Thoracic aorta (tissue), 2 donors: ENCODE measurements at regions not wholly inside any gene's neighbourhood (a gene's known extent, or its start where the extent isn't known, plus 50 kb on each side); places are given as distances from the start of the nearest gene placed in this dataset.

Source experiments
- ATAC-seq: fragments of 150-250 bp; one replicate; pipeline ENCODE4 v1.8.0; 2017; ENCODE audit warnings: low read depth; ENCODE audit not compliant: insufficient number of reproducible peaks, low FRiP score
- DNase-seq: peaks from one replicate; pipeline ENCODE4 v3.0.0-alpha.2; 2020; ENCODE audit warnings: low spot score
- H3K27ac ChIP-seq, 2 donors: fragments of 200-600 bp; sonication (generic); 1 replicate in 1 of 2; 2 replicates in 1 of 2; pipeline ENCODE4 v1.5.1; 2016; ENCODE audit warnings: mild to moderate bottlenecking in 2 of 2, moderate library complexity in 2 of 2
- H3K27me3 ChIP-seq: fragments of 200-600 bp; sonication (generic); replicated peaks from 2 replicates; pipeline ENCODE4 v1.6.0; 2016; ENCODE audit warnings: mild to moderate bottlenecking; ENCODE audit not compliant: insufficient read depth
- H3K36me3 ChIP-seq: fragments of 200-600 bp; sonication (generic); one replicate; pipeline ENCODE4 v1.5.1; 2016
- H3K4me1 ChIP-seq, 2 donors: fragments of 200-600 bp; sonication (generic); 1 replicate in 1 of 2; 2 replicates in 1 of 2; pipeline versions ENCODE4 v1.5.1 to v1.6.0; 2016; ENCODE audit warnings: low read depth in 2 of 2, mild to moderate bottlenecking in 1 of 2; ENCODE audit not compliant: control insufficient read depth in 1 of 2
- H3K4me3 ChIP-seq: fragments of 200-600 bp; sonication (generic); 2 replicates; pipeline ENCODE4 v1.5.1; 2016; ENCODE audit warnings: mild to moderate bottlenecking
- H3K9me3 ChIP-seq: fragments of 200-600 bp; sonication (generic); 2 replicates; pipeline ENCODE4 v1.5.1; 2016
- CTCF ChIP-seq: fragments of 200-600 bp; sonication (generic); IDR thresholded peaks from one replicate; pipeline ENCODE4 v1.5.1; 2019; ENCODE audit warnings: antibody characterized with exemption

GRCh38 chr7:53638517-53638916, 603.1 kb downstream of the POM121L12 start:
- Histone ChIP-seq H3K27me3 (no peaks in the 10 kb centered on the region), H3K36me3 (no peaks in the 10 kb centered on the region), H3K4me3 (no peak overlapping the region), H3K9me3 (peaks cover 4% of the 10 kb centered on the region), H3K27ac (no peak overlapping the region), H3K4me1 (no peaks in the 10 kb centered on the region)
- TF ChIP-seq CTCF = no peak
- DNase-seq (no peak), ATAC-seq (no peak)

- DNase-seq (no peak), ATAC-seq (no peak)
- H3K4me1 ChIP-seq = no peaks in the 10 kb centered on the region
- H3K9me3 ChIP-seq = peaks cover 4% of the 10 kb centered on the region
- H3K36me3 ChIP-seq = no peaks in the 10 kb centered on the region
- TF ChIP-seq CTCF = no peak
- H3K27ac ChIP-seq = no peak overlapping the region
- no peaks in the 10 kb centered on the region for H3K27me3 ChIP-seq
- H3K4me3 ChIP-seq = no peak overlapping the region
Observed at GRCh38 chr7:53641091-53641490, 605.7 kb downstream of the POM121L12 start.

GRCh38 chr7:53642361-53642760, 606.9 kb downstream of the POM121L12 start:
- H3K4me3 ChIP-seq = no peak overlapping the region
- ATAC-seq = no peak
- H3K36me3 ChIP-seq = no peaks in the 10 kb centered on the region
- H3K4me1 ChIP-seq = no peaks in the 10 kb centered on the region
- no peaks in the 10 kb centered on the region for H3K9me3 ChIP-seq
- DNase-seq = no peak
- no peak for TF ChIP-seq CTCF
- no peak overlapping the region for H3K27ac ChIP-seq
- H3K27me3 ChIP-seq = no peaks in the 10 kb centered on the region

GRCh38 chr7:53642866-53643265, 607.4 kb downstream of the POM121L12 start:
- ATAC-seq (no peak), DNase-seq (no peak)
- H3K36me3 ChIP-seq = no peaks in the 10 kb centered on the region
- H3K27ac ChIP-seq = no peak overlapping the region
- no peaks in the 10 kb centered on the region for H3K27me3 ChIP-seq
- H3K4me3 ChIP-seq = no peak overlapping the region
- H3K9me3 ChIP-seq = no peaks in the 10 kb centered on the region
- no peaks in the 10 kb centered on the region for H3K4me1 ChIP-seq
- TF ChIP-seq CTCF = no peak

- no peak overlapping the region for H3K4me3 ChIP-seq
- DNase-seq (no peak), ATAC-seq (no peak)
Observed at GRCh38 chr7:53656881-53657280, 621.4 kb downstream of the POM121L12 start.

More at GRCh38 chr7:53656881-53657280, 621.4 kb downstream of the POM121L12 start:
- TF ChIP-seq CTCF = no peak
- Histone ChIP-seq H3K4me1 (no peaks in the 10 kb centered on the region), H3K27ac (no peak overlapping the region), H3K36me3 (no peaks in the 10 kb centered on the region), H3K9me3 (no peaks in the 10 kb centered on the region), H3K27me3 (no peaks in the 10 kb centered on the region)
